ENCODE measurements at regions not wholly inside any gene's neighbourhood (a gene's known extent, or its start where the extent isn't known, plus 50 kb on each side); places are given as distances from the start of the nearest gene placed in this dataset.
"Not testable (repeated sequence)": the region's sequence is repeated elsewhere in the genome, so short reads cannot be mapped to it uniquely, and the experiment has no call there.

DNA sequence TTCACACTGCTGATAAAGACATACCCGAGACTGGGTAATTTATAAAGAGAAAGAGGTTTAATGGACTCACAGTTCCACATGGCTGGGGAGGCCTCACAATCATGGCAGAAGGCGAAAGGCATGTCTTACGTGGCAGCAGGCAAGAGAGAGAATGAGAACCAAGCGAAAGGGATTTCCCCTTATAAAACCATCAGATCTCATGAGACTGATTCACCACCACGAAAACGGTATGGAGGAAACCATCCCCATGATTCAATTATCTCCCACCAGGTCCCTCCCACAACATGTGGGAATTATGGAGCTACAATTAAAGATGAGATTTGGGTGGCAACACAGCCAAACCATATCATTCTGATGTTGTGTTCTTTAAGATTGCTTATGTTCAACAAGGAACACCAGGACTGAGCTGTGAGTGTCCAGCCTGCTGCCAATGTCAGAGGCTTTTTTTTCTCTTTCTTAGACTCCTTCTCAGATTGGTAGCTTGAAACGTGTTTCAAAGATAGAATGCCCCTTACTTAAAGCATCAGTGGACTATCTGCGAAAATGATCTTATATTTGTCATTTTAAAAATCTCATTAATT is 124.1 kb upstream of the TWIST2 start:
- not testable (repeated sequence) for DNase-seq (ENCODE audit: low spot score)

DNA sequence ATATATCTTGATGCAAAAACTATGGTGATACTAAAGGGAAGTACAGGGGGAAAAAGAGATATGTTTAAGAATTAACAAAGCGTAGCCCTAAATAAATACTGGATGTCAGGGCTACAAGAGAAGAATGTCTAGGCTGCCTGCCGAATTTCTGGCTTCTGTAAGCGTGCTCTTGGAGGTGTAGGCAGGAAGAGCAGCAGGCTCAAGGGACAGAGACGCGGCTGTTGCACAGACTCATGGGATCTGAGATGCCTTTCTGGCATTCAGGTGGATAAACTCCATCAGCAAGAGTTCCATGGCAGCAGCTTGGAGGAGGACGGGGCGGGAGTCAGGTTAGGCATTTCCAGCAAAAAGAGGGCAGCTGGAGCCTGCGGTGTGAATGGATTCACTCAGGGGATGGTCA is 123.2 kb upstream of the TWIST2 start:
- DNase-seq (ENCODE audit: low spot score) = no peak

- DNase-seq (ENCODE audit: low spot score) = no peak
Observed at GRCh38 chr2:238725298-238725697, 122.6 kb upstream of the TWIST2 start.

DNA sequence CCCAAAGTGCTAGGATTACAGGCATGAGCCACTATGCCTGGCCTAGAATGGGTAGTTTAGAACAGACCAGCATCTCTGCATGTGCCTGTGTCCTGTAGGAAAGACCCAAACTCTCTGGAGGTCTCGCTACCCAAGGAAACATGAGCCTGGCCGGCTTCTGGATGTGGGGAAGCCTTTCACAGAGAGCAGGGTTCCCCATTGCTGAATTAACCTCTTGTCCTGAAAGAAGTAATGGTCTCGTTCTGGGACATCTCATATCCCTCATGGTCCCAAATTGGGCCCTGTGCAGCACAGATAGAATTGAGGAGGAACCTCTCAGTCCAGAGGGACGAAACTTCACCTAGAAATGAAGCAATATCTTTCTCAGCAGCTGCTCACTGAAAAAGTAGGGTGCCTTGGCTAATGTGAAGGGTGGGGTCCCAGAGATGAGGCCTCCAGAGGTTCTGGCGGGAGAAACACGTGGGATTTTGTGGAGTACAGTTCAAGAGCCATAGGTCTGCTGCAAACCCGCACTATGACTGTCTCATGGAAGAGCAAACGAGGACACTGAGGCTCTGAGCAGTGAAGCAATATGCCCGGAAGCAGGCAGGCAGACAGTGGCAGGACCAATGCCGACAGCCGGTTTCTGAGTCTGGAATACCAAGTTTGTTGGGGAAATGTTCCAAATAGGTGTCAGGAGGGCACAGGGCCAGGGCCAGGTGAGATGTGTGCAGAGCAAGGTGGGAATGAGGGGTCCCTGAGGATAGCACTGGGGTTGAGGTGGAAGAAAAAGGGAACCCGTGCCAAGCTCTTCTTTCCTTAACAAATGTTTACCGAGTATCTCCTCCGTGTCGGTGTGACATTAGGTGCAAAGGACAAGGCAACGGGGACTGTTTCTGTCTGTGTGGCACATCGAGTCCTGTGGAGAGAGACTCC is 121.0 kb upstream of the TWIST2 start:
- no peak for DNase-seq (ENCODE audit: low spot score)

DNA sequence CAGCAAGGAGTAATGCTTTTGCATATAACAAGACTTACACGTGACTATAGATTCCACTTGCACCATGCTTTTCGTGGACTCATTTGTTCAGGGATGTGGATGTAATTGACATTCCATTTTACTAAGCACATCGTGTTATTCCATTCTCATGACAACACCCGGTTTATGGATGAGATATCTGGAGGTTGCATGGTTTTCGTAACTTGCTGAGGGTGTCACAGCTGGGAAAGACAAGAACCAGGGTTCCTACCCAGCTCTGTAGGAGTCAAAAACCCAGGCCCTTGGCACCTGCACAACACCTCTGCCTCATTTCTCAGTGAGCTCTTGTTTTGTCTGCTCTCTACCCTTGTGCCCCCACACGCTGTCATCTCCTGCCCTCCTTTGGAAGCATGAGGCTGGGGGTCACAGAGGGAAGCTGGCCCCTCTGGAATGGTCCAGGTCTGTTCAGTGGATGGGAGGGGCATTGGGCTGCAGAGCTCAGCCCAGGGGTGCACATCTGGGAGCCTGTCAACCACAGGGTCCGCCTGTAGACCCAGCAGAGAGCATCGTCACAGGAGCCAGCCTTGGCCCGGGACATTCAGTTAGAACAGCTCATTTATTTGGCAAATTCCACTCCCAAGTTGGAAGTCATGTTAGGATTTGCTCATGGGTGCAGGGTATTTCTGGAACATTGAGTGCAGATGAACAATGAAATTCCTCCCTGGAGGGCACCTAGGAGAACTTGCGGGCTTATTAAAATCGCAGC is 120.1 kb upstream of the TWIST2 start:
- no peak for DNase-seq (ENCODE audit: low spot score)

DNA sequence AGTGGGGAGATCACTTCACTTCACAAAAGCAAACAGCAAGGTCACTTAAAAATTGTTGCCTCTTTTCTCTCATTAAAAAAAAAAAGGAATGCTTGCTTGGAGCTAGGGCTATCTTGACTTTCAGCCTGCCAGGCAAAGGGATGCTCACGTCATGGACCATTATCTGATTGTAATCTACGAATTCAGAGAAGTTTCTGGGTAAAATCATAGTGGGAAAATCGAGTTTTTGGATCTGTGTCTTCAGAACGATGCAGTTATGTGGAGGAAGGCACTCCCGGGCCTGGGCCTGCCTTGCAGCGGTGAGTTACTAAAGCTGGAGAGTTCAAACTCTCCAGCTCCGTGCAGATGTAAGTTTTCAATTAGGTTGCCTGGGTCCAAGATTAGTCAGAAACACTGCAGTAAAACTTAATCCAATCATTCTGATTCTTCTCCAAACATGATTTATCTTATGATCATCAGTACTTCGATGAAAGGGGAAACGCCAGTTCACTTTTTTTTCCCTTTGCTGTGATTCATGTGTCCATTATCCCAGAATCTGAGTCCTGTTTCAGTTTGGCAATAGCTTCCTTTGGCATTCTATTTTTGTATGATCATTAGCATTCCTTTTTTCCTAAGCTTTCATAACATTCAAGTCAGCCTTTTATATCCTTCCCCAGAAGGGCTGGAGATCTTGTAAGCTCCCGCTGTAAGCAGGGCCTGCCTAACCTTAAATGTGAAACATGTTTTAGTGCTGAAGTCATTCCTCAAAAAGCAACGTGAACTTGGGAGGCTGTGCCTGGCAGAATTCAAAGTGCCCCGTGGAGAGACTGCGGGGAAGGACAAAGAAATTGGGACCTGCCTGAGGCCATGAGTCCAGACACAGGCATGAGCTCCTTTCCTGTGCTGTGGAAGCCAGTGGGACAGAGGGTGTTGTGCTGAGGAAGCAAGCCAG is 119.3 kb upstream of the TWIST2 start:
- no peak for DNase-seq (ENCODE audit: low spot score)

- no peak for DNase-seq (ENCODE audit: low spot score)
Observed at GRCh38 chr2:238729261-238729935, 118.5 kb upstream of the TWIST2 start.

DNA sequence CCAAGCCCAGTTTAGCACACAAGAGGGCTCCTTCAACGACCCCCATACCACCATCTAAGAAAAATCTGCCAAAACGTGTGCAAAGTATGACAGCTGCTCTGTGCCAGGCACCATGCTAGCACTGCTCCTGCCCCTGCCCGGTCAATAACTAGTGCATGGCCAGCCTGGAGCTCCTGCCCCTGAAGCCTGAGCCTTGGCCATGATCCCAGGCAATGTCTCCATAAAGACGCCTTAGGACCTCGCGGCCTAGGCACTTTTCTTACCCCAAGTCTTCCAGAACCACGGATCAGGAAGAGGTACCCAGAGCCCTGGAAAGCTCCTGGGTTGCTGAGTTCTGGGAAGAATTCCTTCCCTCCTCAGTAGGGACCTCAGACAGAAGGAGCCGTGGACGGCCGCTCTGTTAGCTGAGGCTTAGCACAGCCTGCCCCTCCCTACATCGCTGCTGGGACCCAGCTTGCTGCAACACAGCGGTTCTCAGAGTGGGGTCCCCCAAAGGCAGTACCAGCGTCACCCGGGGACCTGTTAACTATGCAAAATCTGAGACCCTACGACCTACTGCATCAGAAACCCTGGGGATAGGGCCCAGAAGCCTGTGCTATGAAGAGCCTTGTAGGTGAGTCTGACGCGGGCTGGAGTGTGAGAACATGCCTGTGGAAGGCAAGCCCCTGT is 117.8 kb upstream of the TWIST2 start:
- DNase-seq (ENCODE audit: low spot score) = no peak

GRCh38 chr2:238730881-238731280 is 117.0 kb upstream of the TWIST2 start:
- no peak for DNase-seq (ENCODE audit: low spot score)

DNA sequence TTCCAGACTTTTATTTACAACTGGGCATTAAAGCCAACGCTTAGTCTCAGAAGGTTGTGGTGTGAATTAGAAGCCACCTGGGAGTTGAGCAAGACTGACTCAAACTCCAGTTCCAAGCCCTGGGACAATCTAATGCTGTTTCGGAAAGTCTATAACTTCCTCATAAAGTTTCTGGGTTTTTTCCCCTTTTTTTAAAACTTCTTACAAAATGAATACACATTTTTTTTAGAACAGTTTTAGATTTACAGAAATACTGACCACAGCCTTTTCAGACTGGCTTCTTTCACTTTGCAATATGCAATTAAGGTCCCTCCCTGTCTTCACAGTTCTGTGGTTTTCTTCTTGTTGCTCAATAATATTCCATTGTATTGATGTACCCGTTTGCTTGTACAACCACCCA is 115.9 kb upstream of the TWIST2 start:
- DNase-seq (ENCODE audit: low spot score) = no peak

DNA sequence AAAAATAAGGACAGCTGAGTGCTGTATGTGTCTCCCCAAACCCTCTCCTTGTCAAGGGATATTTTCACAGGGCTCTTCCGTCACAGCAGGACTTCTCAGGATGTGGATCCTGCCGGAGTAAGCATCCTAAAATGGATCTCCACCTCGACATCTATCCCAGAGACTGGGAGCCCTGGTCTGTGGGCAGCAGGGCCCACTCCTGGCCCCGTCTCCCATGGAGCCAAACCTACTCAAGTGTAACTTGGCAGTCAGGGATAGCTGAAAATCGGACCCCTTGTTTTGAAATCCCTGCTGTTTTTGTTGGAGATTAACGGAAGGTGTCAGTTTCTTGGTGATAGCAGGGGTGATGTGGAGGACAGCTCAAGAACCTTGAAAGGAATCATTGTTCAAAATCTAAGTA is 109.0 kb upstream of the TWIST2 start:
- DNase-seq (ENCODE audit: low spot score) = no peak

DNA sequence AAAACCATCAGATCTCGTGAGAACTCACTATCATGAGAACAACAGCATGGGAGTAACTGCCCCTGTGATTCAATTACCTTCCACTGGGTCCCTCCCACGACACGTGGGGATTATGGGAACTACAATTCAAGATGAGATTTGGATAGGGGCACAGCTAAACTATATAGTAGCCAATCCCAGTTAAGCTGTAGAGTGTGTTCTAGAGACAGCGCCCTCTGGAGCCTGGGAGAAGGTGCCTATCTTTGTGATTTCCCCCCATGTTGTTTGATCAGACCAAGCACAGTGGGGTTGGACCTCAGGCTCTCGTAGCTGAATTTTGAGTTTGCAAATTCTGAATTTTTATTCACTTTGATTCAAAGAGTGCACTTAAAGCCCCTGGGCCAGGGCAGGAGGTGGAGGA is 108.2 kb upstream of the TWIST2 start:
- DNase-seq (ENCODE audit: low spot score) = no peak

GRCh38 chr2:238741277-238741676 is 106.6 kb upstream of the TWIST2 start:
- DNase-seq (ENCODE audit: low spot score) = no peak

GRCh38 chr2:238742066-238742465 is 105.8 kb upstream of the TWIST2 start:
- DNase-seq (ENCODE audit: low spot score) = no peak

DNA sequence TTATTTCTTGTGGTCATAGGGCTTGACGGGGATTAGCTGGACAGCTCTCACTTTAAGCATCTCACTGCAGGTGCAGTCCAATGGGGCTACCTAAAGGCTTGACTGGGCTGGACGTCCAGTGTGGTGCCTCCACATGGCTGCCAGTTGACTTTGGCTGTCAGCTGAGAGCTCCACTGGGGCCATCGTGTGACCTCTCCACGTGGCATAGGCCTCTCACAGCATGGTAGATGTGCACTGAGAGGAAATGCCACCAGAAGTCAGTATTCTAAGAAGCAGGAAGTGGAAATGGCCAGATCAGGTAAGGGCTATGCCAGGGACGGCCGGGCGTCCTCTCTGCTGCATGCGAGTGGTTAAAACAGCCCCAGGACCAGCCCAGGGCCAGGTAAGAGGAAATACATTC is 105.2 kb upstream of the TWIST2 start:
- no peak for DNase-seq (ENCODE audit: low spot score)

DNA sequence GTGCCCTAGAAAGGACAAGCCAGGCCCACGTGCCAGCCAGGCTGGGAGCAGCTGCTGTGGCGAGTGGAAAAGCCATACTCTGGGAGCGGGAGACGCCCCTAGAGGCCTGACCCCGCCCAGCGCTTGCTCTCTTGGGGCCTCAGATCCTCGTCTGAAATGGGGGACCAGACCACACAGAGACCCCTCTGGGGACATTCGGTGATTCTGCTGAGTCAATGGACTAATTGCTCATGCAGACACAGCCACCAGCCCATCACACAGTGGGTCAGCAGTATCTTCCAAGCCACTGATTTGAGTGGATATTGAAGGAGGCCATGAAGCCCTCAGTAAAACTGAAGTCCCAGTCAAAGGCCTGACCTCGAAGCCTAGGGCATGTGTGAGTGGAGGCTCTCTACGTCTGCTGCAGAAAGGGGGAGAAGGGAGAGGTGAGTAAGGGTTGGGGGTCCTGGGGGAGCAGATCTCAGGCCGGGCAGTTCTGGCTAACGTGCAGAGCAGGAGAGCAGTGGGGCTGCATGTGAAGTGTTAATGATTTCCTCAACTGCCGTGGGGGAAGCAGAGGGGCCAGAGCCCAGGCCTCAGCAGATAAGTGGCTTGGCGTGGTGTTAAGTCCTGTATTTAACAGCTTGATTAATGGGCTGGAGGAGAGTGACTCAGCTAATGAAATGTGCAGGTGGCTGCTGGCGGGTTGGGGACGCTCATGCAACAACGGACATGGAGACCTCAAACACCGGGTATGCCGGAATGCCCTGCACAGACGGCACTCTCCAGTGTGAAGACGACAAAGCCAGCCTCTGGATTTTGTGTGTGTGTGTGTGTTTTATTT is 104.4 kb upstream of the TWIST2 start:
- no peak for DNase-seq (ENCODE audit: low spot score)

DNA sequence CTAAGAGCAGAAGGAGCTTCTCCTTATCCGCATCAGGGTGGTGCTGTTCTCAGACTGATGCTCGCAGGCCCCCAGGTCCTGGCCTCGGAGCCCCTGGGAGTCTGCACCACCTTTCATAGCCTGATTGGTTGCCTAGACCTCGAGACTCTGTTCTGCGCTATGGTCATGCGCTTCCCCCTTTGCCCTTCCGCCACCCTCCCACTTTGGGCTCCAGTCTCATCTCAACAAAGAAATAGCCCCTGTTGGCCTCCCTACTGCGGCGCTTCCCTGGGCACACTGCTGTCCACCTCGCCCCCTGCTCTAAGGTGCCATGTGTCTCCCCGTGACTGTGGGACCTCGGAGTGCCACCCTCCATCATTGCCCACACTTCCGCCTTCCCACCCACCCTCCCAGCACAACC is 102.9 kb upstream of the TWIST2 start:
- no peak for DNase-seq (ENCODE audit: low spot score)

DNA sequence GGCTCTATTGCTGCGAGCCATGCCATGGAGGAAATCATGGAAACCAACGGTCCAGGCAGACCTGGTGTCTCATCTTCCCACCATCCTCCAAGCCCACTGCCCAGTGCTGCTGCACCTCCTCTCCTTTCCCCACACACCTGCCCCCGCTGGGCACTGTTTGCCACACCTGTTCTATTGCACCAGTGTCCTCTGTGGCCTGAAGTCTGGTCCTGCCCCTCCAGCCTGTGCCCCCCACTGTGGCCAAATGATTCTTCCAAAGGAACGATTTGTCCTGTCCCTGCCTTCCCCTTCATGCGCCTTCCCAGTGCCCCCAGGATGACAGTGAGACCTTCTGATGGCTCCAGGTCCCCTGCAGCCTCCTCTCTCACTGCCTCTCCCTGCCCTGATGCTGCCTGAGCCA is 101.9 kb upstream of the TWIST2 start:
- no peak for DNase-seq (ENCODE audit: low spot score)

GRCh38 chr2:238747114-238747513 is 100.8 kb upstream of the TWIST2 start:
- DNase-seq (ENCODE audit: low spot score) = no peak

GRCh38 chr2:238747557-238747956 is 100.3 kb upstream of the TWIST2 start:
- no peak for DNase-seq (ENCODE audit: low spot score)
